ENCODE measurements at regions not wholly inside any gene's neighbourhood (a gene's known extent, or its start where the extent isn't known, plus 50 kb on each side); places are given as distances from the start of the nearest gene placed in this dataset.

GRCh38 chr9:73347720-73348119 is 196.1 kb downstream of the ANXA1 start:
- TF ChIP-seq CTCF (IDR thresholded peaks at IDR 0.05) = no peak
- no peak for TF ChIP-seq POLR2A (IDR thresholded peaks at IDR 0.05)

Measured in testis (tissue), 2 donors.